Left colon (tissue), 2 donors: ENCODE measurements at regions not wholly inside any gene's neighbourhood (a gene's known extent, or its start where the extent isn't known, plus 50 kb on each side); places are given as distances from the start of the nearest gene placed in this dataset.

Experiments used
- ATAC-seq: fragments of 200-7000 bp; cut with Tn5 transposase; one replicate; pipeline ENCODE4 v1.9.1; 2020; ENCODE audit warnings: mild to moderate bottlenecking, moderate library complexity
- DNase-seq, 2 donors: peaks; one replicate each; pipeline ENCODE4 v3.0.0-alpha.2; 2020
- intact Hi-C, 2 donors: fragments of 100-400 bp; cut with DNase I in 1 of 2; cut with micrococcal nuclease in 1 of 2; formaldehyde crosslinking; loops; one replicate each; pipeline versions ENCODE4 v1.11.2 to v1.14.0; 2022; cut with DNase I, micrococcal nuclease
- donor health status: DM: no; HTN: no; CAD: no.
- donor health status: DM: yes; HTN: yes; CAD: no.

GRCh38 chr1:98268316-98268715 lies 347.5 kb upstream of the DPYD start:
- DNase-seq (no peak), ATAC-seq (no peak)
- intact Hi-C loops, result no loop called here

- intact Hi-C loops, result no loop called here
- DNase-seq, result no peak
- ATAC-seq, result no peak
Observed at GRCh38 chr1:98267423-98267822, 346.6 kb upstream of the DPYD start.

GRCh38 chr1:98264727-98265126 lies 343.9 kb upstream of the DPYD start:
- intact Hi-C loops, result no loop called here
- no peak for ATAC-seq
- no peak for DNase-seq

- no peak for ATAC-seq
- DNase-seq, result no peak
- intact Hi-C loops, result no loop called here
Observed at GRCh38 chr1:98260839-98261238, 340.0 kb upstream of the DPYD start.

- ATAC-seq (no peak), DNase-seq (no peak)
- intact Hi-C loops, result no loop called here
Observed at GRCh38 chr1:98260412-98260811, 339.6 kb upstream of the DPYD start.

GRCh38 chr1:98256700-98257099 lies 335.9 kb upstream of the DPYD start:
- ATAC-seq (no peak), DNase-seq (no peak)
- intact Hi-C loops, result no loop called here

- DNase-seq, result no peak
- intact Hi-C loops, result no loop called here
- ATAC-seq, result no peak
Observed at GRCh38 chr1:98253145-98253544, 332.3 kb upstream of the DPYD start.

GRCh38 chr1:98251497-98251896 lies 330.7 kb upstream of the DPYD start:
- intact Hi-C loops, result no loop called here
- no peak for ATAC-seq
- DNase-seq, result no peak

GRCh38 chr1:98232678-98233077 lies 311.8 kb upstream of the DPYD start:
- DNase-seq (no peak), ATAC-seq (no peak)
- intact Hi-C loops, result no loop called here

GRCh38 chr1:98222706-98223105 lies 301.9 kb upstream of the DPYD start:
- ATAC-seq, result no peak

GRCh38 chr1:98221923-98222322 lies 301.1 kb upstream of the DPYD start:
- ATAC-seq (no peak), DNase-seq (no peak)
- intact Hi-C loops, result no loop called here

More at GRCh38 chr1:98222706-98223105, 301.9 kb upstream of the DPYD start:
- no peak for DNase-seq
- intact Hi-C loops, result no loop called here

GRCh38 chr1:98217601-98218000 lies 296.8 kb upstream of the DPYD start:
- intact Hi-C loops, result no loop called here
- DNase-seq (no peak), ATAC-seq (no peak)

GRCh38 chr1:98216304-98216703 lies 295.5 kb upstream of the DPYD start:
- DNase-seq, result no peak
- intact Hi-C loops, result no loop called here
- ATAC-seq, result no peak

GRCh38 chr1:98211271-98211845 lies 290.5 kb upstream of the DPYD start:
- intact Hi-C loops, result no loop called here
- ATAC-seq (no peak), DNase-seq (no peak)

GRCh38 chr1:98210563-98210962 lies 289.7 kb upstream of the DPYD start:
- no peak for ATAC-seq
- intact Hi-C loops, result no loop called here
- DNase-seq, result no peak

GRCh38 chr1:98210064-98210463 lies 289.2 kb upstream of the DPYD start:
- intact Hi-C loops, result no loop called here
- DNase-seq (no peak), ATAC-seq (no peak)

- ATAC-seq (no peak), DNase-seq (no peak)
- intact Hi-C loops, result no loop called here
Observed at GRCh38 chr1:98205291-98206017, 284.6 kb upstream of the DPYD start.

GRCh38 chr1:98203466-98203865 lies 282.6 kb upstream of the DPYD start:
- no peak for ATAC-seq
- intact Hi-C loops, result no loop called here
- DNase-seq, result no peak

GRCh38 chr1:98201666-98202081 lies 280.8 kb upstream of the DPYD start:
- intact Hi-C loops, result no loop called here
- no peak for DNase-seq
- no peak for ATAC-seq

GRCh38 chr1:98197356-98197755 lies 276.5 kb upstream of the DPYD start:
- intact Hi-C loops, result no loop called here
- no peak for ATAC-seq
- no peak for DNase-seq

GRCh38 chr1:98196012-98196411 lies 275.2 kb upstream of the DPYD start:
- ATAC-seq (no peak), DNase-seq (no peak)
- intact Hi-C loops, result no loop called here
